Body of pancreas (tissue), 4 donors: ENCODE measurements at regions not wholly inside any gene's neighbourhood (a gene's known extent, or its start where the extent isn't known, plus 50 kb on each side); places are given as distances from the start of the nearest gene placed in this dataset.

ENCODE experiments used
- CTCF ChIP-seq, 7 experiments: fragments of 450-650 bp in 4 of 7; fragments of 200-600 bp in 3 of 7; sonication (generic) in 3 of 7; IDR thresholded peaks; one replicate each; pipeline ENCODE4 v1.5.1; 2016 to 2019; ENCODE audit warnings: antibody characterized with exemption in 7 of 7
- POLR2A ChIP-seq, 3 donors: fragments of 450-650 bp; IDR thresholded peaks; one replicate each; pipeline ENCODE4 v1.6.1; 2016; ENCODE audit warnings: antibody characterized with exemption in 3 of 3, mild to moderate bottlenecking in 2 of 3

- TF ChIP-seq CTCF (IDR thresholded peaks at IDR 0.05) (no peak), POLR2A (IDR thresholded peaks at IDR 0.05) (no peak)
Measured at GRCh38 chr9:71465392-71465791, 302.9 kb downstream of the CEMIP2 start.
